ENCODE measurements at regions not wholly inside any gene's neighbourhood (a gene's known extent, or its start where the extent isn't known, plus 50 kb on each side); places are given as distances from the start of the nearest gene placed in this dataset.

GRCh38 chr10:131445623-131446022, 134.1 kb upstream of the TCERG1L start:
- DNase-seq: peak; percentile 7

GRCh38 chr10:131446171-131446570, 134.7 kb upstream of the TCERG1L start:
- DNase-seq: peak; percentile 30

GRCh38 chr10:131448171-131448570, 136.7 kb upstream of the TCERG1L start:
- DNase-seq: no peak

GRCh38 chr10:131448883-131449282, 137.4 kb upstream of the TCERG1L start:
- DNase-seq: no peak

- no peak for DNase-seq
Observed at GRCh38 chr10:131450216-131450765, 138.8 kb upstream of the TCERG1L start.

- no peak for DNase-seq
Observed at GRCh38 chr10:131451407-131452015, 140.0 kb upstream of the TCERG1L start.

GRCh38 chr10:131452926-131453720, 141.6 kb upstream of the TCERG1L start:
- DNase-seq: no peak

GRCh38 chr10:131453721-131454634, 142.5 kb upstream of the TCERG1L start:
- peak; percentile 84 for DNase-seq

GRCh38 chr10:131456411-131456810, 144.9 kb upstream of the TCERG1L start:
- no peak for DNase-seq

GRCh38 chr10:131461093-131461492, 149.6 kb upstream of the TCERG1L start:
- DNase-seq: no peak

GRCh38 chr10:131464789-131465188, 153.3 kb upstream of the TCERG1L start:
- DNase-seq: no peak

GRCh38 chr10:131469551-131469950, 158.0 kb upstream of the TCERG1L start:
- DNase-seq: no peak

- no peak for DNase-seq
Observed at GRCh38 chr10:131473645-131474044, 162.1 kb upstream of the TCERG1L start.

GRCh38 chr10:131474416-131474815, 162.9 kb upstream of the TCERG1L start:
- no peak for DNase-seq

- DNase-seq: no peak
Observed at GRCh38 chr10:131475043-131475442, 163.5 kb upstream of the TCERG1L start.

GRCh38 chr10:131475803-131476202, 164.3 kb upstream of the TCERG1L start:
- DNase-seq: no peak

- DNase-seq: no peak
Observed at GRCh38 chr10:131477457-131478121, 166.1 kb upstream of the TCERG1L start.

GRCh38 chr10:131478377-131478989, 167.0 kb upstream of the TCERG1L start:
- no peak for DNase-seq

- DNase-seq: no peak
Observed at GRCh38 chr10:131480066-131480465, 168.5 kb upstream of the TCERG1L start.

GRCh38 chr10:131480861-131481260, 169.3 kb upstream of the TCERG1L start:
- no peak for DNase-seq

GRCh38 chr10:131485732-131486131, 174.2 kb upstream of the TCERG1L start:
- DNase-seq: no peak

GRCh38 chr10:131487822-131488221, 176.3 kb upstream of the TCERG1L start:
- DNase-seq: no peak
